MCF 10A (cell line): ENCODE measurements at regions not wholly inside any gene's neighbourhood (a gene's known extent, or its start where the extent isn't known, plus 50 kb on each side); places are given as distances from the start of the nearest gene placed in this dataset.

Experiments used
- BruUV-seq: library from RNA; stranded (reverse); fragments of 400-500 nt; replicated peaks from 2 replicates; lab custom pipeline; 2021; lab: Mats Ljungman, UMichigan
- CTCF ChIA-PET: fragments of 300-600 bp; sonication (Branson Sonifier 250); formaldehyde crosslinking; extraction: SDS; loops from one replicate; lab custom pipeline; 2021; ENCODE audit warnings: antibody characterized with exemption, inconsistent platforms; lab: Yijun Ruan, JAX
- POLR2A ChIA-PET: fragments of 300-600, 350-650 bp; sonication (Branson Sonifier 250); formaldehyde crosslinking; extraction: SDS; loops from one replicate; lab custom pipeline; 2020; ENCODE audit warnings: antibody characterized with exemption, inconsistent platforms; lab: Yijun Ruan, JAX
- DNase-seq: peaks from one replicate; pipeline ENCODE4 v3.0.0-alpha.2; 2018; ENCODE audit not compliant: unreplicated experiment
- H3K27ac Mint-ChIP-seq: one replicate; pipeline ENCODE4 v1.8.0; 2022; ENCODE audit warnings: mild to moderate bottlenecking, low read depth, mixed read lengths; ENCODE audit not compliant: unreplicated experiment
- H3K27me3 Mint-ChIP-seq: one replicate; pipeline ENCODE4 v1.8.0; 2022; ENCODE audit warnings: mixed read lengths; ENCODE audit not compliant: insufficient read depth, unreplicated experiment
- H3K36me3 Mint-ChIP-seq: one replicate; pipeline ENCODE4 v1.8.0; 2022; ENCODE audit warnings: mild to moderate bottlenecking, moderate library complexity, mixed read lengths; ENCODE audit not compliant: insufficient read depth, unreplicated experiment
- H3K4me1 Mint-ChIP-seq: one replicate; pipeline ENCODE4 v1.8.0; 2022; ENCODE audit warnings: mixed read lengths; ENCODE audit not compliant: insufficient read depth, unreplicated experiment
- H3K4me3 Mint-ChIP-seq: one replicate; pipeline ENCODE4 v1.8.0; 2022; ENCODE audit warnings: mild to moderate bottlenecking, moderate library complexity, mixed read lengths; ENCODE audit not compliant: unreplicated experiment
- H3K9me3 Mint-ChIP-seq: one replicate; pipeline ENCODE4 v1.8.0; 2022; ENCODE audit warnings: mixed read lengths; ENCODE audit not compliant: unreplicated experiment
- intact Hi-C: fragments of 100-400 bp; cut with micrococcal nuclease; formaldehyde crosslinking; loops from 2 replicates; pipeline ENCODE4 v1.14.1; 2022
- TF ChIP-seq, protein P1 (sequence below): fragments of 200-600 bp; IDR thresholded peaks from one replicate; pipeline ENCODE4 v1.8.0; 2022; ENCODE audit warnings: antibody characterized with exemption, mild to moderate bottlenecking; ENCODE audit not compliant: unreplicated experiment

DNA sequence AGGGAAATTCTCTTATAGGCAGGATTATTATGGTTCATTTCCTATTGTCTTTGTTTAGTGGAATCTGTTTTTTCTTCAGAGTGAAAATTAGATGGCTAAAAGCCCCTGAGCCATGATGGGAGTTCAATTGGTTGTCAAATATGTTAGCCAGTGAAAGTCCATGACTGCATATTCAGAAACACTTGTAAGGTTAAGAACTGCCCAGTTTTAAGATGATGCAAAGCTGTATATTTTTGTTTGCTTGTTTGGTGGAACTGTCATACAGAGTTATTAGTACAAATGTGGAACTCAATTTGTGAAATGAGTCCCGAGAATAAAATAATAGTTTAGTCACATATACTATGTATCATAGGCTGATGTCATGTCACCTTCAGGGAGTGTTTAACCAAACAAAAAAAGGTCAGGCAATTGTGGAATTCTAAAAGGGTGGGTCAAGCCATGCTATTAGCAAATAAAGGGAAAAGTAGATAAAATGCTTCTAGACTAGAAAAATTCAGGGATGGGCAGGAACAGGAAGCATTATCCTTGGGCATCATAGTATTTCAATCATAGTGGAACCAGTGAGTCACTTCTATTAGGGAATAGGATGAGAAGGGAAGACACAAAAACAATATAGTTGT, 248.3 kb upstream of the SLITRK1 start:
- ChIA-PET CTCF (interaction anchor here (0.7 kb wide), 1 partner anchor 250 kb away, joined by 3 read pairs; no protein-coding TSS in a partner anchor), POLR2A (no interaction called here)
- no peak overlapping the region for H3K27ac Mint-ChIP-seq
- DNase-seq = no peak
- no peaks in the 10 kb centered on the region for H3K27me3 Mint-ChIP-seq
- H3K4me1 Mint-ChIP-seq = no peaks in the 10 kb centered on the region
- no peaks in the 10 kb centered on the region for H3K36me3 Mint-ChIP-seq
- TF ChIP-seq, protein P1, sequence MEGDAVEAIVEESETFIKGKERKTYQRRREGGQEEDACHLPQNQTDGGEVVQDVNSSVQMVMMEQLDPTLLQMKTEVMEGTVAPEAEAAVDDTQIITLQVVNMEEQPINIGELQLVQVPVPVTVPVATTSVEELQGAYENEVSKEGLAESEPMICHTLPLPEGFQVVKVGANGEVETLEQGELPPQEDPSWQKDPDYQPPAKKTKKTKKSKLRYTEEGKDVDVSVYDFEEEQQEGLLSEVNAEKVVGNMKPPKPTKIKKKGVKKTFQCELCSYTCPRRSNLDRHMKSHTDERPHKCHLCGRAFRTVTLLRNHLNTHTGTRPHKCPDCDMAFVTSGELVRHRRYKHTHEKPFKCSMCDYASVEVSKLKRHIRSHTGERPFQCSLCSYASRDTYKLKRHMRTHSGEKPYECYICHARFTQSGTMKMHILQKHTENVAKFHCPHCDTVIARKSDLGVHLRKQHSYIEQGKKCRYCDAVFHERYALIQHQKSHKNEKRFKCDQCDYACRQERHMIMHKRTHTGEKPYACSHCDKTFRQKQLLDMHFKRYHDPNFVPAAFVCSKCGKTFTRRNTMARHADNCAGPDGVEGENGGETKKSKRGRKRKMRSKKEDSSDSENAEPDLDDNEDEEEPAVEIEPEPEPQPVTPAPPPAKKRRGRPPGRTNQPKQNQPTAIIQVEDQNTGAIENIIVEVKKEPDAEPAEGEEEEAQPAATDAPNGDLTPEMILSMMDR = no peak
- intact Hi-C loops = no loop called here
- BruUV-seq = no TSS peak
- H3K4me3 Mint-ChIP-seq = no peak overlapping the region
- H3K9me3 Mint-ChIP-seq = no peaks in the 10 kb centered on the region

GRCh38 chr13:84129966-84130365, 247.7 kb upstream of the SLITRK1 start:
- no peak overlapping the region for H3K27ac Mint-ChIP-seq

GRCh38 chr13:84127597-84128128, 245.4 kb upstream of the SLITRK1 start:
- TF ChIP-seq, protein P1 = no peak
- H3K27ac Mint-ChIP-seq = no peak overlapping the region
- POLR2A ChIA-PET = no interaction called here
- no peak for DNase-seq
- no peaks in the 10 kb centered on the region for H3K4me1 Mint-ChIP-seq
- H3K9me3 Mint-ChIP-seq = no peaks in the 10 kb centered on the region
- H3K27me3 Mint-ChIP-seq = no peaks in the 10 kb centered on the region
- intact Hi-C loops = no loop called here
- H3K36me3 Mint-ChIP-seq = no peaks in the 10 kb centered on the region
- CTCF ChIA-PET = interaction anchor here (0.6 kb wide), 1 partner anchor 204 kb away, joined by 3 read pairs; no protein-coding TSS in a partner anchor
- H3K4me3 Mint-ChIP-seq = no peak overlapping the region
- no TSS peak for BruUV-seq

More at GRCh38 chr13:84129966-84130365, 247.7 kb upstream of the SLITRK1 start:
- BruUV-seq = no TSS peak
- no peaks in the 10 kb centered on the region for H3K9me3 Mint-ChIP-seq
- no peaks in the 10 kb centered on the region for H3K27me3 Mint-ChIP-seq
- intact Hi-C loops = no loop called here
- DNase-seq = no peak
- no peak overlapping the region for H3K4me3 Mint-ChIP-seq
- H3K36me3 Mint-ChIP-seq = no peaks in the 10 kb centered on the region
- TF ChIP-seq, protein P1 = no peak
- ChIA-PET CTCF (interaction anchor here (0.7 kb wide), 1 partner anchor 250 kb away, joined by 3 read pairs; no protein-coding TSS in a partner anchor), POLR2A (no interaction called here)
- no peaks in the 10 kb centered on the region for H3K4me1 Mint-ChIP-seq

- ChIA-PET CTCF (no interaction called here), POLR2A (no interaction called here)
- no TSS peak for BruUV-seq
- Mint-ChIP-seq H3K4me3 (no peak overlapping the region), H3K27ac (no peak overlapping the region), H3K9me3 (no peaks in the 10 kb centered on the region), H3K27me3 (no peaks in the 10 kb centered on the region), H3K4me1 (no peaks in the 10 kb centered on the region), H3K36me3 (no peaks in the 10 kb centered on the region)
- TF ChIP-seq, protein P1 = no peak
- peak; percentile 7 for DNase-seq
- intact Hi-C loops = no loop called here
Measured at GRCh38 chr13:84126671-84127171, 244.4 kb upstream of the SLITRK1 start.
